DND-41 (cell line): ENCODE measurements at regions not wholly inside any gene's neighbourhood (a gene's known extent, or its start where the extent isn't known, plus 50 kb on each side); places are given as distances from the start of the nearest gene placed in this dataset.

ENCODE experiments used
- CTCF ChIP-seq: IDR thresholded peaks from 2 replicates; pipeline ENCODE4 v1.5.1; 2012; ENCODE audit warnings: borderline replicate concordance, low read length, moderate library complexity, mild to moderate bottlenecking; ENCODE audit not compliant: poor library complexity, severe bottlenecking; ENCODE audit errors: extremely low read depth
- EZH2 ChIP-seq: IDR thresholded peaks from 3 replicates; pipeline ENCODE4 v1.6.1; 2012; ENCODE audit warnings: borderline replicate concordance, low read depth, mild to moderate bottlenecking, moderate library complexity, low read length, inconsistent platforms; ENCODE audit not compliant: severe bottlenecking

- TF ChIP-seq CTCF (no peak), EZH2 (no peak)
Observed at GRCh38 chr10:94214481-94214893, 148.3 kb downstream of the NOC3L start.
